WTC11 (cell line): ENCODE measurements at regions not wholly inside any gene's neighbourhood (a gene's known extent, or its start where the extent isn't known, plus 50 kb on each side); places are given as distances from the start of the nearest gene placed in this dataset.
"Not testable (repeated sequence)": the region's sequence is repeated elsewhere in the genome, so short reads cannot be mapped to it uniquely, and the experiment has no call there.

Experiments used
- TF ChIP-seq, protein P1 (sequence below): fragments of 200-600 bp; IDR thresholded peaks from 2 replicates; pipeline ENCODE4 v1.8.0; 2022; ENCODE audit warnings: antibody characterized with exemption
- TF ChIP-seq, protein P2 (sequence below): sonication (generic); formaldehyde crosslinking; IDR thresholded peaks from 2 replicates; pipeline ENCODE4 v1.8.0; 2022; ENCODE audit warnings: mild to moderate bottlenecking, missing genetic modification reagents

DNA sequence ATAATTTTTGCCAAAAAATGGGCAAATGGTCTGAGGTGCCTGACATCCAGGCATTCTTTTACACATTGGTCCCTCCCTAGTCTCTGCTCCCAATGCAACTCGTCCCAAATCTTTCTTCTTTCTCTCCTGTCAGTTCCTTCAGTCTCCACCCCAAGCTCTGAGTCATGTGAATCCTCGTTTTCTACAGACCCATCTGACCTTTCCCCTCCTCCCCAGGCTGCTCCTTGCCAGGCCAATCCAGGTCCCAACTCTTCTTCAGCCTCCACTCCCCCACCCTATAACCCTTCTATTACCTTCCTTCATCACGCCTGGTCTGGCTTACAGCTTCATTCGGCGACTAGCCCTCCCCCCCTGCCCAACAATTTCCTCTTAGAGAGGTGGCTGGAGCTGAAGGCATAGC lies 55.3 kb downstream of the BBS10 start:
- TF ChIP-seq, protein P1, sequence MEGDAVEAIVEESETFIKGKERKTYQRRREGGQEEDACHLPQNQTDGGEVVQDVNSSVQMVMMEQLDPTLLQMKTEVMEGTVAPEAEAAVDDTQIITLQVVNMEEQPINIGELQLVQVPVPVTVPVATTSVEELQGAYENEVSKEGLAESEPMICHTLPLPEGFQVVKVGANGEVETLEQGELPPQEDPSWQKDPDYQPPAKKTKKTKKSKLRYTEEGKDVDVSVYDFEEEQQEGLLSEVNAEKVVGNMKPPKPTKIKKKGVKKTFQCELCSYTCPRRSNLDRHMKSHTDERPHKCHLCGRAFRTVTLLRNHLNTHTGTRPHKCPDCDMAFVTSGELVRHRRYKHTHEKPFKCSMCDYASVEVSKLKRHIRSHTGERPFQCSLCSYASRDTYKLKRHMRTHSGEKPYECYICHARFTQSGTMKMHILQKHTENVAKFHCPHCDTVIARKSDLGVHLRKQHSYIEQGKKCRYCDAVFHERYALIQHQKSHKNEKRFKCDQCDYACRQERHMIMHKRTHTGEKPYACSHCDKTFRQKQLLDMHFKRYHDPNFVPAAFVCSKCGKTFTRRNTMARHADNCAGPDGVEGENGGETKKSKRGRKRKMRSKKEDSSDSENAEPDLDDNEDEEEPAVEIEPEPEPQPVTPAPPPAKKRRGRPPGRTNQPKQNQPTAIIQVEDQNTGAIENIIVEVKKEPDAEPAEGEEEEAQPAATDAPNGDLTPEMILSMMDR: not testable (repeated sequence)
- TF ChIP-seq, protein P2, sequence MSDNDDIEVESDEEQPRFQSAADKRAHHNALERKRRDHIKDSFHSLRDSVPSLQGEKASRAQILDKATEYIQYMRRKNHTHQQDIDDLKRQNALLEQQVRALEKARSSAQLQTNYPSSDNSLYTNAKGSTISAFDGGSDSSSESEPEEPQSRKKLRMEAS: not testable (repeated sequence)
